Neural progenitor cell (in vitro differentiated cells): ENCODE measurements at regions not wholly inside any gene's neighbourhood (a gene's known extent, or its start where the extent isn't known, plus 50 kb on each side); places are given as distances from the start of the nearest gene placed in this dataset.

Source experiments
- DNase-seq: peaks from one replicate; pipeline ENCODE4 v3.0.0-alpha.2; 2016; ENCODE audit warnings: low spot score
- H2AFZ ChIP-seq: fragments of 200-600 bp; sonication (generic); replicated peaks from 2 replicates; pipeline ENCODE4 v1.6.1; 2016; ENCODE audit warnings: antibody characterized with exemption
- H3F3A ChIP-seq: fragments of 200-600 bp; sonication (generic); 2 replicates; pipeline ENCODE4 v1.6.1; 2016; ENCODE audit warnings: antibody characterized with exemption, low read depth
- H3K27ac ChIP-seq: fragments of 200-600 bp; sonication (generic); 2 replicates; pipeline ENCODE4 v1.5.1; 2016; ENCODE audit warnings: mild to moderate bottlenecking
- H3K27me3 ChIP-seq: fragments of 200-600 bp; sonication (generic); 2 replicates; pipeline ENCODE4 v1.6.1; 2016; ENCODE audit warnings: mild to moderate bottlenecking, moderate library complexity
- H3K36me3 ChIP-seq: fragments of 200-600 bp; sonication (generic); 2 replicates; pipeline ENCODE4 v1.5.1; 2016
- H3K4me1 ChIP-seq: fragments of 200-600 bp; sonication (generic); 2 replicates; pipeline ENCODE4 v1.6.1; 2016; ENCODE audit warnings: mixed run types
- H3K4me2 ChIP-seq: fragments of 200-600 bp; sonication (generic); 2 replicates; pipeline ENCODE4 v1.6.1; 2016
- H3K4me3 ChIP-seq: fragments of 200-600 bp; sonication (generic); 2 replicates; pipeline ENCODE4 v1.5.1; 2016
- H3K79me2 ChIP-seq: fragments of 200-600 bp; sonication (generic); 2 replicates; pipeline ENCODE4 v1.6.1; 2016; ENCODE audit warnings: low read depth
- H3K9ac ChIP-seq: fragments of 200-600 bp; sonication (generic); 2 replicates; pipeline ENCODE4 v1.6.1; 2016
- H3K9me3 ChIP-seq: fragments of 200-600 bp; sonication (generic); 2 replicates; pipeline ENCODE4 v1.5.1; 2016; ENCODE audit warnings: low read depth
- H4K20me1 ChIP-seq: fragments of 200-600 bp; sonication (generic); 2 replicates; pipeline ENCODE4 v1.6.1; 2016; ENCODE audit warnings: low read depth
- H3K27ac Mint-ChIP-seq: 3 replicates; pipeline ENCODE4 v1.8.0; 2021; ENCODE audit warnings: mixed read lengths
- H3K27me3 Mint-ChIP-seq: 2 replicates; pipeline ENCODE4 v1.8.0; 2022; ENCODE audit warnings: low read depth, mild to moderate bottlenecking, inconsistent platforms, moderate library complexity, mixed read lengths; ENCODE audit not compliant: insufficient read depth
- H3K36me3 Mint-ChIP-seq: 3 replicates; pipeline ENCODE4 v1.8.0; 2021; ENCODE audit warnings: mixed read lengths
- H3K4me1 Mint-ChIP-seq: 3 replicates; pipeline ENCODE4 v1.8.0; 2021; ENCODE audit warnings: mixed read lengths
- H3K4me3 Mint-ChIP-seq: 3 replicates; pipeline ENCODE4 v1.8.0; 2021; ENCODE audit warnings: mild to moderate bottlenecking, moderate library complexity, mixed read lengths
- H3K9me3 Mint-ChIP-seq: 3 replicates; pipeline ENCODE4 v1.8.0; 2020; ENCODE audit warnings: mixed read lengths
- CTCF ChIP-seq: fragments of 200-600 bp; sonication (generic); IDR thresholded peaks from 2 replicates; pipeline ENCODE4 v1.5.1; 2017; ENCODE audit warnings: antibody characterized with exemption, mild to moderate bottlenecking
- EZH2 ChIP-seq: fragments of 200-600 bp; sonication (generic); IDR thresholded peaks from 2 replicates; pipeline ENCODE4 v1.6.1; 2017; ENCODE audit warnings: antibody characterized with exemption, mild to moderate bottlenecking, moderate library complexity
- EZH2phosphoT487 ChIP-seq: fragments of 200-600 bp; sonication (generic); IDR thresholded peaks from 2 replicates; pipeline ENCODE4 v1.6.1; 2017; ENCODE audit warnings: antibody characterized with exemption

GRCh38 chr5:163569284-163569683, 63.9 kb downstream of the MAT2B start:
- no peak overlapping the region for H3K27ac Mint-ChIP-seq
- Histone ChIP-seq H3K9ac (no peak overlapping the region), H3K36me3 (no peaks in the 10 kb centered on the region), H2AFZ (no peak overlapping the region), H3K27me3 (peaks cover 48% of the 10 kb centered on the region), H4K20me1 (no peaks in the 10 kb centered on the region), H3K4me1 (peaks cover 36% of the 10 kb centered on the region), H3F3A (peaks cover 24% of the 10 kb centered on the region), H3K4me2 (no peak overlapping the region), H3K79me2 (no peaks in the 10 kb centered on the region), H3K27ac (no peak overlapping the region), H3K4me3 (no peak overlapping the region), H3K9me3 (no peaks in the 10 kb centered on the region)
- H3K4me1 Mint-ChIP-seq: peaks cover 32% of the 10 kb centered on the region
- TF ChIP-seq EZH2phosphoT487: no peak
- peak; percentile 64 for TF ChIP-seq CTCF
- no peak for TF ChIP-seq EZH2
- no peaks in the 10 kb centered on the region for H3K36me3 Mint-ChIP-seq
- no peaks in the 10 kb centered on the region for H3K9me3 Mint-ChIP-seq
- no peak overlapping the region for H3K4me3 Mint-ChIP-seq
- peak; percentile 48 for DNase-seq
- H3K27me3 Mint-ChIP-seq: peaks cover 8% of the 10 kb centered on the region

GRCh38 chr5:163571744-163572143, 66.3 kb downstream of the MAT2B start:
- no peak for DNase-seq
- no peak overlapping the region for H2AFZ ChIP-seq

GRCh38 chr5:163574472-163575440, 69.3 kb downstream of the MAT2B start:
- TF ChIP-seq EZH2: no peak
- TF ChIP-seq CTCF: no peak
- no peak for TF ChIP-seq EZH2phosphoT487
- H3K36me3 ChIP-seq: no peaks in the 10 kb centered on the region
- H3K4me2 ChIP-seq: no peak overlapping the region
- H3K36me3 Mint-ChIP-seq: no peaks in the 10 kb centered on the region
- H3F3A ChIP-seq: no peaks in the 10 kb centered on the region
- peaks cover 2% of the 10 kb centered on the region for H3K4me1 ChIP-seq
- H3K9me3 ChIP-seq: no peaks in the 10 kb centered on the region
- no peak overlapping the region for H2AFZ ChIP-seq
- no peaks in the 10 kb centered on the region for H3K27me3 Mint-ChIP-seq
- no peak overlapping the region for H3K4me3 ChIP-seq
- H3K9me3 Mint-ChIP-seq: no peaks in the 10 kb centered on the region
- H3K27me3 ChIP-seq: no peaks in the 10 kb centered on the region
- DNase-seq: no peak
- peaks cover 3% of the 10 kb centered on the region for H3K4me1 Mint-ChIP-seq
- no peaks in the 10 kb centered on the region for H3K79me2 ChIP-seq
- no peaks in the 10 kb centered on the region for H4K20me1 ChIP-seq
- H3K27ac Mint-ChIP-seq: no peak overlapping the region
- H3K27ac ChIP-seq: no peak overlapping the region
- H3K4me3 Mint-ChIP-seq: no peak overlapping the region
- no peak overlapping the region for H3K9ac ChIP-seq

More at GRCh38 chr5:163571744-163572143, 66.3 kb downstream of the MAT2B start:
- Histone ChIP-seq H3K27ac (no peak overlapping the region), H3K9me3 (no peaks in the 10 kb centered on the region), H4K20me1 (no peaks in the 10 kb centered on the region), H3K4me2 (no peak overlapping the region), H3K36me3 (no peaks in the 10 kb centered on the region), H3K27me3 (peaks cover 25% of the 10 kb centered on the region), H3K79me2 (no peaks in the 10 kb centered on the region), H3K4me3 (no peak overlapping the region), H3K4me1 (peaks cover 18% of the 10 kb centered on the region), H3F3A (peaks cover 4% of the 10 kb centered on the region), H3K9ac (no peak overlapping the region)
- Mint-ChIP-seq H3K9me3 (no peaks in the 10 kb centered on the region), H3K4me1 (peaks cover 15% of the 10 kb centered on the region), H3K27me3 (peaks cover 2% of the 10 kb centered on the region), H3K36me3 (no peaks in the 10 kb centered on the region), H3K27ac (no peak overlapping the region), H3K4me3 (no peak overlapping the region)
- no peak for TF ChIP-seq EZH2
- no peak for TF ChIP-seq CTCF
- no peak for TF ChIP-seq EZH2phosphoT487
